GM18858 (cell line): ENCODE measurements at regions not wholly inside any gene's neighbourhood (a gene's known extent, or its start where the extent isn't known, plus 50 kb on each side); places are given as distances from the start of the nearest gene placed in this dataset.

Experiments used
- ATAC-seq: cut with Tn5 transposase; IDR thresholded peaks from one replicate; pipeline ENCODE4 v1.9.1; 2021; ENCODE audit not compliant: unreplicated experiment

DNA sequence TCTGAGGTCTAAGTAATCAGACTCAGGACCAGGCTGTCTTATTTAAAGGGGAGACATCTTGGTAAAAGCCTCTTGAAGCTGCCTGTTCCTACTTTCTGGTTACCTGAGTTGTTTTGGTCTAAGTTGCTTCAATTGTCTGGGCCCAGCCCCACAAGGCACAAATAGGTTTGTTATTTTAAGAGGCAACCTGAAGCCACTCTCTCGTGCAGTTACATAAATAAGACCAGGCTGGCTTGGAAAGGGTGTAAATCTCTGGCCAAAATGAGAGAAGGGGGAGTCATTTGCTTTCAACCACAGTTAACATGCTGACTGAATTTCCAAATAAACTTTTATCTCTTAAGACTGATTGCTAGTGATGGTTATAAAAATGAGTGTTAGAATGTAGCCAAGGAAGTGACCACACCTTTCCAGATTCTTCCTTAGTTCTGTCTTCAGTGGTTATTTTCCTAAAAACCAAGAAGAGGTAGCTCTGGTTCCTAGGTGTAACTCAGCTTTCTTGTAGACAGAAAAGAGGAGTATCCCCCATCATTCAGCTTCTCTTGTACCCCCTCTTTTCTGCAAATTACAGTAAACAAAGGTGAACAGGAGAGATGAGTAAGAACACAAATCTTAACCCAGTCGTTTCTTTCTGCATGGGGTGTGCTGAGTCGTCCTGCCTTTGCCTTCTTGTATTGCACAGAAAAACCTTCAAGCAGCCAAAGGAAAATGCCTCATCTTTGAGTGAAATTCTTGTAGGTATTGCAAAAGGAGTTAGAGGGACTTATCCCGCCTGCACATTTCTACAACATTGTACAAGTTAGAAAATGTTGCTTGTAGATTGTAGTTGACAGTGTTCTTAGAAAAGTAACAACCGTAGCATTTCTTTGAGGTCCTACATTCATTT, 161.5 kb upstream of the NT5C1B start:
- no peak for ATAC-seq

DNA sequence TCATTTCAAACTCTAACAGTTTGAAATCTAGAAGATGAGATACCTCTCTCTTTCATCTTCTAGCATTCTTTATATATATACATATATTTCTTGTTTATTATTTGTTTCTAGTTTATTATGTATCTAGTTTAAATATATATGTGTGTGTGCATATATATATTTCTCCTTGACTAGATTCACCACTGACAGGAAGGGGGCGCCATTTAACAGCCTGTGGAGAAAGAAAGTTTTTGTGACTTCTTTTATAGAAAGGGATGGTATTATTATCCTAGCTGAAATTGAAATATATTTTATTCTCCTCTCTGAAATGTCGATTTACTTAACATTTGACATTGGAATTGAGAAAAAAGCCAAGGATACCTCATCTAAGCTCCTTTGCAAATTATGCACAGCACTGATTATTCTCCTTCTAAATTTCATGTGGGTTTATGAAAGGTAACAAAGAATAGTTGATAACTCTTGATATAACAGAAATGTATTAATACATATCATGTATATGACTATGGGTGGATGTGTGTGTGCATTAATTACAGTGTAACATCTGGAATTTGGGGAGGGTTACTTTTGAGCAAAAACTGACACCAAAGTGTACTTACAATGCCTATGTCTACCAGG, 160.7 kb upstream of the NT5C1B start:
- ATAC-seq = no peak

DNA sequence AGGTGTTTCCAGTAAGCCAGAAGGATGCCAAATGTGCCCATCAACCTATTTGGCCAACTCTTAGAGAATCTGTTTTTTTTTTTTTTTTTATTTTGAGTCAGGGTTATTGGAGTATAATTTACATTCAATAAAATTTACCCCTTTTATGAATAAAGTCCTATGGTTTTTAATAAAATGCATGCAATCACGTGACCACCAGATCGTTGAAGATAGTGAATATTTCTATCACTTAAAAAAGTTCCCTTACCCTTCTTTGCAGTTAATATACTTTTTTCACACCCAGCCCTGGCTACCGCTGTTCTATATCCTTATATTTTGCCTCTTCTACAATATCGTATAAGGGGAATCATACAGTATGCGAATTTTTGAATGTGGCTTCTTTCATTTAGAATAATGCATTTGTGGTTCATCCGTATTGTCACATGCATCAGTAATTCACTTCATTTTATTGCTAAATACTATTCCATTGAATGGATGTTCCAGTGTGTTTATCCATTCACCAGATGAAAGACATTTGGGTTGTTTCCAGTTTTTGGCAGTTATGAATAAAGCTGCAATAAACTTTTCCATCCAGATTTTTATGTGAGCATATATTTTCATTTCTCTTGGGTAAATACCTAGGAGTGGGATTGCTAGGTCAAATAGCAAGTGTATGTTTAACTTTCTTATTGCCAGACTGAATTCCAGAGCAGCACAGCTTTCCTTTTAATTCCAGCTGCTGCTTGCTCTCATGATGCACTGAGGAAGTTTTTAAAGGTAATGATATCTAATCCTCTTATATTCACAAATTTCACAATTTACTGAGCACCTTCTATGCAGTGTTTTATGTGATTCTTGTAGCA, 156.3 kb upstream of the NT5C1B start:
- ATAC-seq = no peak

DNA sequence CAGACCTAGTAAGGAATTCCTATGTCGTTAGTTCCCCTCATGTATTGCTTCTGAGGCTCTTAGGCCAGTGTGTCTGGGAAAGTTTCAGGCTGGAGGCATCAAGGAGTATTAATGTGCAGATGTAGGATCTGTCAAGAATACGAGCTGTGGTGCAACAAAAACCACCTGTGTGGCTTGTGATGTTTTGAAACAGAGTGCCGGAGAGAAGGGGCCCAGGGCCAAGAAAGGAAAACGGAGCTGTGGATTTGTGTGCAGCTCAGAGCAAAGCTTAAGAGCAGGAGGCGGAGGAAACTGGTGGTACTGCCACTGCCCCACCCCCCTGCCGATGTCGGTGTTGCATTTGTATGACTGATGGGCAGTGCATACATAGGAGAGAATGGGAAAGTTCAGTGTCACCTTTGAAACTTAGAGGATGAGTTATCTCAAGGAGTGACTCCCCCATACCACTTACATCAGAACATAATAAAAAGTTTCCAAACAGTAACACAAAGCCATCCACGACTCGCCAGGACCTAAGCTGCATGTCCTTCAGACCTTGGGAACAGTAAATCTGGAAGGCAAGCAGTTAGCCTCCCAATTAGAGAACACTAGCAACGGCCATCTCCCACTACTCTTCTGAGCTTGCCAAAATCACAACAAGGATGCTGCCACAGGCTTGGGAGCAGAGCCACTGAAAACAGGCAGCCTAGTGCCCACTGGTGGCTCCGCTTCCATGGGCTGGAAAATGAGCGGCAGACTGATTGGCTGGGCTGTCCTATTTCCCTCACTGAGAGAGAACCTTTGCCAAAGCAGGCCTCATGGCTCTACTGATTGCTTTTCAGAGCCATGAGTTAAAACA, 152.7 kb upstream of the NT5C1B start:
- no peak for ATAC-seq

DNA sequence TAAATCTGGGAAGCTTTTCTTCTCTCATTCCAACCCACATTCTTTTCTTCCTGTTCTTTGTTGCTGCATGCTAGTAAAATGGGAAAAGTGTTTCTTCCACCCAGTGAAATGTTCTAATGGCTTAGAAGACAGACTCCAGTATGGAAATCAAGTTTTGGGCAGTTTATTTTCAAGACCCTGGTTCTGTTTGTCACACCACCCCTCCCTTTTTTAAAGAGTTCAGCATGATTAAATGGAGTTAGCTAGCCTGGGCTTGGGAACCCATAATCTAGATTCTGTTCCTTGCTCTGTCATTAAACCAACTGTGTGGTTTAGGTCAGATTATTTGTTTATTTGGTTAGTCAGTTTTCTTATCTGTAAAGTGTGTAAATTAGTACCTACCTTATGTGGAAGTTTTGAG, 151.8 kb upstream of the NT5C1B start:
- no peak for ATAC-seq

DNA sequence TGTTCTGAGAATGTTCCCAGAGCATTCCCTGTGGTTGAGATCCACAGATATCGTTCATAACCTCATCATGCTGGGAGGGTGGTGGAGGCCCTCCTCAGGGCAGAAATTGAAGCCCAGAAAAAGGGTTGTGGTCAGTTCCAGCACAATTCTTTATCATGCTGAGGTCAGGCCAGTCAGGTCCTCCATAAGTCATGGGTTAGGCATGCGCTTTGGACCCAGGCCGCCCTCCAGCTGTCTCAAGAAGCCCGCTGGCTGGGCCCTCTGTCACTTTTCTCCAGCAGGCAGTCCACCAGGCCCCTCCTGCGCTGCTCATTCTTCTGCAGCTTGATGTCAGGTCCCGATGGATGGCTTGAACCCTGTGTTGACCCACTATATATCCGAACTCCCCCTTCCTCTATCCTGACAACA, 151.1 kb upstream of the NT5C1B start:
- no peak for ATAC-seq

DNA sequence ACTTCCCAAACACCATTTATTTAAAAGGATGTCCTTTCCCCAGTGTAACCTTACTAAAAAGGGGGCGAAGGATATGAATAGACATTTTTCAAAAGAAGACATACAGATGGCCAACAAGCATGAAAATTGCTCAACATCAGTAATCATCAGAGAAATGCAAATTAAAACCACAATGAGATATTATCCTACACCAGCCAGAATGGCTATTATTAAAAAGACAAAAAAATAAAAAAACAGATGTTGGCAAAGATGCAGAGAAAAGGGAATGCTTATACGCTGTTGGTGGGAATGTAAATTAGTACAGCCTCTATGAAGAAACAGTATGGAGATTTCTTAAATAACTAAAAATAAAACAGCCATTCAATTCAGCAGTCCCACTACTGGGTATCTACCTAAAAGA, 142.3 kb upstream of the NT5C1B start:
- ATAC-seq = no peak

DNA sequence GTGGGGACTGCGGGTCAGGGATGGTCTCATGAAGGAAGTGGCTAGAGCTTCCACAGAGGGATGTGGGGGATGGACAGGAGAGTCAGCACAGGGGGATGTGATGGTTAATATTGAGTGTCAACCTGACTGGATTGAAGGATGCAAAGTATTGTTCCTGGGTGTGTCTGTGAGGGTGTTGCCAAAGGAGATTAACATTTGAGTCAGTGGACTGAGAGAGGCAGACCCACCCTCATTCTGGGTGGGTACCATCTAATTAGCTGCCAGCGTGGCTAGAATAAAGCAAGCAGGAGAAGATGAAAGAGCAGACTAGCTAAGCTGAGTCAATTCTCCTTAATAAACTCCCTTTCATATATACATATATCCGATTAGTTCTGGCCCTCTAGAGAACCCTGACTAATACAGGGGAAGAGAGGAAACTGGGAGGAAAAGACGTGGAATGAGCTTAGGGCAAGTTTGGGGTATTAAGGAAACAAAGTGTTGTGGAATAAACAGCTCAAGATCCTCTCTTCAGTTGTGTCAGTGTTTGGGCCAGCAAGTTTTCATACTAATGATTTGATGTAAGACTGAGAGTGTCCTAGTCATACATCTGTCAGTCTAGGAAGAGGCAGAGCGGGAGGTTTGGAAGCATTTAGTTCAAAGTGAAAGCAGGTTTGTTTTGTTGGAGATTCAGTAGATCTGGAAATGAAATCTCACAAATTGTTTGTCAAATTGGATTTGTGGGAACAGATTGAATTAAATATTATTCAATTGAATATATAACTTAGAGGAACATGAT, 135.2 kb upstream of the NT5C1B start:
- ATAC-seq = no peak

DNA sequence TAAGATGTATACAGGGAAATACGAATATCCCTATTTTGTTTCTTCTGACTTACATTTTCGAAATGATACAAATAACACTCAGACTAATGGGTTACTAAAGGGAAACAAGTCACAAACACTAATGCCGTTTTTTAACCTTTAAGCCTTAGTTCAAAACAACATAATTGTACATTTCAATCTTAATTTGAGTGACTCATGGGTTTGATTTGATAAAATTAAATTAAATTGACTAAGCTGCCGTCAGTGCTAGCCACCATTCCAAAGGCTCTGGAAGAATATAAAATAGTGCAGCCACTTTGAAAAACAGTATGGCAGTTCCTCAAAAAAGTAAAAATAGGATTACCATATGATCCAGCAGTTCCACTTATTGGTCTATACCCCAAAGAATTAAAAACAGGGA, 133.8 kb upstream of the NT5C1B start:
- ATAC-seq = no peak

DNA sequence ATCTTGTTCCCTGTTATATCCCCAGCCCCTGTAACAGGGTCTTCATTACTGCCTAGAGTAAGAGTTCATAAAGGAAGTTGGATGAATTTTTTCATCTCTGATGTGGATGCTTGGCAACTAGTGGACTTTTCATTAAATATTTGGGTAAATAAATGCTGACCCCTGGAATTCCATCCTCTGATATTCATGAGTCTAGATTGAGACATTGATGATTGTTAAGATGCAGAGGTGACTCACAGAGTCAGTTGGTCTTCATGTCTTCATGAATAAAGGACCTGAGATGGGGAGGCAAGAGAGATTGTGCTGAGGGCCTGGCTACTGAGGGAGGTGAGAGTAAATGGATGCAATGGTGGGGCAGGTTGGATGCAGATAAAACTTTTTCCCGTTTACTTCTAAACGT, 132.7 kb upstream of the NT5C1B start:
- no peak for ATAC-seq

DNA sequence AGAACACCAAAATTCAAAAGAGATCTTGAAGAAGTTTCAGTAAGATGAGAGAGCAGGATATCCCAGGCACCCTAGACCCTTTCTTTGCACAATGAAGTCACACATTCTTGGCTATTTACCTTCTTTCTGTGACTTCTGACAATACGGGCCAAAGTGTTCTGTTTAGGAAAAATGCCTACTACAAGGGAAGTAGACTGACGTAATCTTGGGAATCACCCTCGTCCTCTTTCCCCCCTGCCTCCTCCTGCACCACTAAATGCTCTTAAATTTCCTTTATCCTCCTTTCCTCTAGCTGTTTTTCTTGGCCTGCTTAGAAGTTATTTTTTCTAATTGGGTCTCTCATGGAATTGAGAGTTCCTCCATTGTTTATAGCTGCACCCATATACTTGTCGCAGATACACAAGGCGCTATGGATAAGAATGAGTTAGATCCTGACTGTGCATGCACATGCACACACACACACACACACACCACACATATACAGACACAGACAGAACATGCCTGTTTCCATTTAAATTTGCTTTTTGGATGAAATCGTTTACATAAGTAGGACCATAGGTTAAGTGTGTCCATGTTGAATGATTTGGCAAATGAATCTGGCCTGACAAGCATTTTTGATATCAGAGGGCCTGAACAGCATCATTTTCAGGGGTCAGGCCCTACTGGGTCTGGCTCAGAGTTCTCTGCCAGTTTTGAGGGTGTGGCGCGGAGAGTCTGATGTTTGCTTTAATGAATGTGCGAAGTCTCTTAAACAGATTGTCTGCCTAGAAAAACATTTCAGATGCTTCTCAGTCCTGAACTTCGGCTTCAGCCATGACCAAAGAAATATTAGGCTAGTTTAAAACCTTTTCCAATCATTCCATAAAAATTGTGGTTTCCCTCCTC, 131.9 kb upstream of the NT5C1B start:
- ATAC-seq = no peak

DNA sequence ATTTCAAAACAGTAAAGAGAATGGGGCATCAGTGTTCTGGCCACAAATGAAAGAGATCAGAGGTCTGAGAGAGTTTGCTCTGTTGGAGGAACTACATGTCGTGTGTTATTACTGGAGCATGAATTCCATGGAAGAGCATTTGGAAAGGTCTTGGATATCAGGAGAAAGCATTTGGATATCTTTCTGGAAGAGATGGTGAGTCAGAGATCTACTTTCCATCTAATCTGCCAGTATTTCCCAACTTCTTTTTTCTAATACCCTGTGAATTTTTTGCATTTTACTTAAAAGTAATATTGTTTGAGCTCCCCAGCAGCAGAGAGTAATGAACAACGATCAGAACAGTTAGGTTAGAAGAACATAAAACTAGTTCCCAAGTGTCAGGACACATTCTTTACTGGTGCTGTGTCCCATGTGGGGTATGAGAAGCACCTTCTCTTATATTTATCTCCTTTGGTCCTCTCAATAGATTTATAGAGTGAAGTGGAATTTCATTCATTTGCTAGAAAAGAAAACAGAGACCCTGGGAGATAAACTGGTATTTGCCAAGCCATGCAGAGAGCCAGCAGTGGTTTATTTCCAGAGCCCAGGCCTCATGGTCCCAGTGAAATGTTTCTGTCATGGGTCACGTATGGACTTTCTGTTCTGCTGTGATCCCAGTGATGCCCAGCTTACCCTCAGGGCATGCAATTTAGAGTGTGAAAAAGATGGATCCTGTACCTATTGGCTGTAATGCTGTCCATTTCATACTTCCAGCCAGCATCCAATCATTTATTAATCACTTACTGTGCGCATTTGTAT, 130.8 kb upstream of the NT5C1B start:
- ATAC-seq = no peak

DNA sequence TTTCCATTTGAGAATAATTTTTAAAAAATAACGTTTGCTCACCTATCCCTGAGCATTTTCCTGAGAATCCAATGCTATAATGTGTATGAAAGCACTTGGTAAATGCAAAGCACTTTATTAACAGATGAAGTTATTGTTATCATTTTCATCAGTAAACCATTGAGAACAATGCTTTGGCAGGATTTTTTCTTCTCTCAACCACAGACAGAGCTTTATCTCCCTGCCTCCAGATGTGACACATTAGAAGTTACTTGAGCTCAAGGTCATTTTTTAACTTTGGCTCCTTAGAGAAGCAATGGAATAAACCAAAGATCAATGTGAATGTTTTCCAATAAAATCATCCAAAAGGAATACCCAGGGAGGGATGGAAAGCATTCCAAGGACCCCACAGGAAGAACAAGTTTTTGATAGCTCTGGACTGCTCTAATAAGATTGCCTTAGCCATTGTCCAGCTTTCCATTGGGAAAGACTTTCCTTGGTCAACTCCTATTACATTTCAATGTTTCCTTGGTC, 118.9 kb upstream of the NT5C1B start:
- no peak for ATAC-seq

DNA sequence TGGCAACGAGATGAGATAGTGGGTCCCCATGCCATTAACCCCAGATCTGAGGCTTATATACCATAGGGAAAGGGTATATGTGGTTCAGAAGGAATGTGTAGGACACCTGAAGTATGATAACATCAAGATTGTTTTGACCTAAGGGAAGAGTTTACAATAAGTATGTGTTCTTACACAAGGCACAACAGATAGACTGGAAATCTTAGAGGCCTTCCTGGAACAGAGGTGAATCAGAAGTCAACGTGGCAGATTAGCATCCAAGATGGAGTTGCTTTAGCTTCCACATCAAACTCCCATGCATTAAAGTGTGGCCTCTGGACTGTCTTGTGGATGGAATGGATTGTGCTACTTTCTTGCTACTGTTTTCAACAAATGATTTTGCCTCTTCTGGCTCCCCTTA, 116.6 kb upstream of the NT5C1B start:
- ATAC-seq = no peak

DNA sequence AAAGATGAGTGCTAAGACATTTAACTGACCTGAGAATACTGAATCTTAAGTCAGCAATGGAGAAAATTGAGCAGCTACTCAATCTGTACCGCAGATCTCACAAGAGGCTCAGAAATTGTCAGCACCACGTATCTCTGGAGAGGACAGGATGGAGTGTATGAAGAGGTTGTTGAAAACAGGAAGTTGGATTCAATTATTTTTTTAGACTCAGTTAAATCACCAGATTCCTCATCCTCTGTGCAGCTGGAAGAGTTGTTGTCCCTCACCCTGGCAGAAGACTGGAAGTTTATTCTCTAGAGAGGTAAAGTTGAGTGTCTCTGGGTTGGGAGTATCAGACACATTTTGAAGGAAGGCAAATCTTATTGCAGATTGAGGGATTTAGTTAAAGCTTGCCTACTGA, 114.9 kb upstream of the NT5C1B start:
- ATAC-seq = no peak

DNA sequence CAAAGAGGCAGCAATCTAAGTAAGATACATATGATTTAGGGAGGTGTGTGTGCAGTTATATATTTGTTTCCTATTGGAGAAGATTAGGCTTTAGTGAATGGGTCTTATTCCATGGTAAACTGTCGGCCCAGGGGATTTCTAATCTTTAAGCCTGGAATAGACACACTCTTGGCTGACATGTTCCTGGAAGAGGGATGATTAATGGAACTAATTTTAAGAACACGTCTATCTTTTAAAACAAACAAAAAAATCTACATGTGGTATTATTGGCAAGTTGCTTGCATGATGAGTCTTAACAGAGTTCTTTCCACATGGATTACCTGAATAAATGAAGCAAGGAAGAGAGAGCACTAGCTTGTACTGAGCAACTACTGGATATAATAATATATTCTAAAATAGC, 114.2 kb upstream of the NT5C1B start:
- ATAC-seq = no peak

DNA sequence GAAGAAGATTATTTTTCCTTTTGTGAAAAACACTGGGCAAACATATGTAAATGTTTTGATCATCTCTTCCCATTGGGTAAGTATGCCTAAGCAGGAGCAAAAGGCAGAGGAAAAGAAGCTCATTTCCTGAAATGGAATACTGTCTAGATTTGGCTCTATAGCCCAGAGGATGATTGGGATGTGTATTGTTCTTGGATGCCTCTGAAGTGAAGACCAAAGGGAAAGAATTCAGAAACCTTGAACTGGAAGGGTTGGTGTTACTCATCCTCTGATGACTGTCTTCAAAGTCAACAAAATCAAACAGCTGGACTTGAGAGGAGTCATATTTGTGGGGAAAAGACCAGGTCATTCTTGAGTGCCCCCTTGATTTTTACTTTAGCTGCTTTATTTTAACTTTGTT, 112.6 kb upstream of the NT5C1B start:
- no peak for ATAC-seq

DNA sequence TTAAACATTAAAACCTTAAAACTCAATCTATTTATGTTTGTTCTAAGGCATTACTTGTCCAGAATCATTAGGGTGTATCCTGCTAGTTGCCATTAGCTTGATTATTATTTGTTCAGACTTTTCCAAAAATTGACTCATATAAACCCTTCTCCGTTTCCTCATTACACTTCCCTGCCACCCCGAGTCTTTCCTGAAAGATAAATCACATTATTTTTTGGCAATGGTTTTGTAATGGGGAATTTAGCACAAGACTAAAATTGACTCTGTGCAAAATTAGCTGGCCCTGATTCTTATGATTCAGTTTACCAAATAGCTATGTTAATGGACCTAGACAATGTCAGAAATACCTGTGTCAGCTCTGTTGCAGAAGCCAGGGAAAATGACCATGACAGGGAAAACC, 112.2 kb upstream of the NT5C1B start:
- no peak for ATAC-seq
